Natural killer cell (primary cell): ENCODE measurements at regions not wholly inside any gene's neighbourhood (a gene's known extent, or its start where the extent isn't known, plus 50 kb on each side); places are given as distances from the start of the nearest gene placed in this dataset.

ENCODE experiments used
- ATAC-seq, 3 donors: fragments of 150-1000 bp in 2 of 3; fragments of 200-7000 bp in 1 of 3; cut with Tn5 transposase; 1 replicate in 1 of 3; 2 replicates in 2 of 3; pipeline ENCODE4 v1.10.0; 2021; ENCODE audit warnings: mild to moderate bottlenecking in 2 of 3, moderate library complexity in 2 of 3
- DNase-seq, 2 donors: peaks; one replicate each; pipeline versions ENCODE4 v3.0.0 to v3.0.0-alpha.2; 2013 to 2021; ENCODE audit warnings: mixed read lengths in 1 of 2
- H3K27ac ChIP-seq: one replicate; pipeline ENCODE4 v1.5.1; 2013; ENCODE audit warnings: mild to moderate bottlenecking, low read length
- H3K27me3 ChIP-seq: one replicate; pipeline ENCODE4 v1.6.1; 2013; ENCODE audit warnings: low read length; ENCODE audit not compliant: control insufficient read depth, insufficient read depth
- H3K36me3 ChIP-seq: one replicate; pipeline ENCODE4 v1.6.1; 2013; ENCODE audit warnings: low read length; ENCODE audit not compliant: control insufficient read depth, insufficient read depth
- H3K4me1 ChIP-seq: one replicate; pipeline ENCODE4 v1.6.1; 2013; ENCODE audit warnings: low read length; ENCODE audit not compliant: control insufficient read depth, insufficient read depth
- H3K4me3 ChIP-seq: one replicate; pipeline ENCODE4 v1.5.1; 2013; ENCODE audit warnings: low read length
- H3K9me3 ChIP-seq: one replicate; pipeline ENCODE4 v1.6.1; 2013; ENCODE audit warnings: low read length; ENCODE audit not compliant: control insufficient read depth, insufficient read depth
- H3K27ac Mint-ChIP-seq, 2 donors: one replicate each; pipeline ENCODE4 v1.8.0; 2022; ENCODE audit warnings: mild to moderate bottlenecking in 2 of 2, mixed read lengths in 2 of 2, moderate library complexity in 1 of 2
- H3K27me3 Mint-ChIP-seq, 2 donors: one replicate each; pipeline ENCODE4 v1.8.0; 2022; ENCODE audit warnings: low read depth in 2 of 2, mixed read lengths in 2 of 2
- H3K36me3 Mint-ChIP-seq: one replicate; pipeline ENCODE4 v1.8.0; 2022; ENCODE audit warnings: mixed read lengths
- H3K4me1 Mint-ChIP-seq, 2 donors: one replicate each; pipeline ENCODE4 v1.8.0; 2022; ENCODE audit warnings: mixed read lengths in 2 of 2
- H3K4me3 Mint-ChIP-seq: one replicate; pipeline ENCODE4 v1.8.0; 2022; ENCODE audit warnings: mild to moderate bottlenecking, moderate library complexity, mixed read lengths
- H3K9me3 Mint-ChIP-seq, 2 donors: one replicate each; pipeline ENCODE4 v1.8.0; 2022; ENCODE audit warnings: mixed read lengths in 2 of 2
- CTCF ChIP-seq: fragments of 200-600 bp; IDR thresholded peaks from one replicate; pipeline ENCODE4 v1.8.0; 2022; ENCODE audit warnings: antibody characterized with exemption
- WGBS: methylation state at CpG from one replicate; pipeline ENCODE4 v1.1.7; 2013; ENCODE audit warnings: missing lambda C conversion rate; ENCODE audit not compliant: insufficient coverage; 5-methylcytosine and 5-hydroxymethylcytosine counted together
- intact Hi-C: fragments of 100-400 bp; cut with micrococcal nuclease; formaldehyde crosslinking; loops from one replicate; pipeline ENCODE4 v1.14.2; 2022

GRCh38 chr5:112546946-112547592 is 128.0 kb upstream of the EPB41L4A start:
- no peaks in the 10 kb centered on the region for H3K4me1 ChIP-seq
- Mint-ChIP-seq H3K9me3 (peaks cover 0 to 2% of the 10 kb centered on the region in 2 donors), H3K27ac (no peak overlapping the region), H3K4me1 (peaks cover 0 to 5% of the 10 kb centered on the region in 2 donors), H3K27me3 (peaks cover 9 to 11% of the 10 kb centered on the region in 2 donors), H3K4me3 (no peak overlapping the region), H3K36me3 (no peaks in the 10 kb centered on the region)
- intact Hi-C loops, result no loop called here
- TF ChIP-seq CTCF, result no peak
- H3K36me3 ChIP-seq, result no peaks in the 10 kb centered on the region
- no peaks in the 10 kb centered on the region for H3K9me3 ChIP-seq
- no peak overlapping the region for H3K27ac ChIP-seq
- H3K27me3 ChIP-seq, result no peaks in the 10 kb centered on the region
- WGBS, result 81% methylated on average over 4 of the region's 4 CpGs
- H3K4me3 ChIP-seq, result no peak overlapping the region
- ATAC-seq, result no peak
- DNase-seq, result no peak

- peaks cover 6 to 11% of the 10 kb centered on the region in 2 donors for H3K27me3 Mint-ChIP-seq
- peaks cover 0 to 2% of the 10 kb centered on the region in 2 donors for H3K9me3 Mint-ChIP-seq
- no peak overlapping the region for H3K4me3 Mint-ChIP-seq
- no peaks in the 10 kb centered on the region for H3K36me3 ChIP-seq
- WGBS, result 56% methylated on average over 4 of the region's 4 CpGs
- TF ChIP-seq CTCF, result no peak
- H3K27ac Mint-ChIP-seq, result no peak overlapping the region
- no peaks in the 10 kb centered on the region for H3K36me3 Mint-ChIP-seq
- peaks cover 0 to 5% of the 10 kb centered on the region in 2 donors for H3K4me1 Mint-ChIP-seq
- ATAC-seq, result no peak
- no peak overlapping the region for H3K27ac ChIP-seq
- intact Hi-C loops, result no loop called here
- H3K9me3 ChIP-seq, result no peaks in the 10 kb centered on the region
- H3K4me1 ChIP-seq, result no peaks in the 10 kb centered on the region
- no peaks in the 10 kb centered on the region for H3K27me3 ChIP-seq
- H3K4me3 ChIP-seq, result no peak overlapping the region
- no peak for DNase-seq
Measured at GRCh38 chr5:112548246-112548881, 129.3 kb upstream of the EPB41L4A start.

- Histone ChIP-seq H3K4me1 (no peaks in the 10 kb centered on the region), H3K4me3 (no peak overlapping the region), H3K27me3 (no peaks in the 10 kb centered on the region), H3K36me3 (no peaks in the 10 kb centered on the region), H3K9me3 (no peaks in the 10 kb centered on the region), H3K27ac (no peak overlapping the region)
- no peak for TF ChIP-seq CTCF
- DNase-seq, result no peak
- Mint-ChIP-seq H3K4me1 (peaks cover 0 to 5% of the 10 kb centered on the region in 2 donors), H3K9me3 (peaks cover 0 to 2% of the 10 kb centered on the region in 2 donors), H3K27ac (no peak overlapping the region), H3K4me3 (no peak overlapping the region), H3K36me3 (no peaks in the 10 kb centered on the region), H3K27me3 (peaks cover 6 to 11% of the 10 kb centered on the region in 2 donors)
- no peak for ATAC-seq
- 63% methylated on average over 4 of the region's 4 CpGs for WGBS
- intact Hi-C loops, result no loop called here
Measured at GRCh38 chr5:112549127-112549526, 130.1 kb upstream of the EPB41L4A start.
